HepG2 (cell line): ENCODE measurements at regions not wholly inside any gene's neighbourhood (a gene's known extent, or its start where the extent isn't known, plus 50 kb on each side); places are given as distances from the start of the nearest gene placed in this dataset.

Source experiments
- ELF1 ChIP-seq: sonication (generic); formaldehyde crosslinking; IDR thresholded peaks from 2 replicates; pipeline ENCODE4 v1.4.0; 2020; ENCODE audit warnings: missing genetic modification reagents
- HHEX ChIP-seq: IDR thresholded peaks from 2 replicates; pipeline ENCODE4 v1.6.1; 2016; ENCODE audit warnings: control low read depth
- IRF2 ChIP-seq: IDR thresholded peaks from 2 replicates; pipeline ENCODE4 v1.6.1; 2018; ENCODE audit warnings: missing genetic modification reagents, missing compliant biosample characterization
- KDM3A ChIP-seq: IDR thresholded peaks from 2 replicates; pipeline ENCODE4 v1.6.1; 2018; ENCODE audit warnings: low read depth, missing compliant biosample characterization
- KLF9 ChIP-seq: IDR thresholded peaks from 2 replicates; pipeline ENCODE4 v1.6.1; 2016; ENCODE audit warnings: low read depth
- MATR3 ChIP-seq: sonication (generic); formaldehyde crosslinking; IDR thresholded peaks from 2 replicates; pipeline ENCODE4 v1.4.0; 2020; ENCODE audit warnings: missing genetic modification reagents
- MEF2D ChIP-seq: sonication (generic); formaldehyde crosslinking; IDR thresholded peaks from 2 replicates; pipeline ENCODE4 v1.5.1; 2020; ENCODE audit warnings: mild to moderate bottlenecking, missing genetic modification reagents
- MXD4 ChIP-seq: IDR thresholded peaks from 2 replicates; pipeline ENCODE4 v1.6.1; 2016; ENCODE audit warnings: mild to moderate bottlenecking, missing biosample characterization, missing genetic modification reagents
- STAG1 ChIP-seq: sonication (generic); formaldehyde crosslinking; IDR thresholded peaks from 2 replicates; pipeline ENCODE4 v1.4.0; 2020; ENCODE audit warnings: missing genetic modification reagents
- ZBTB42 ChIP-seq: sonication (generic); formaldehyde crosslinking; IDR thresholded peaks from 2 replicates; pipeline ENCODE4 v1.5.0; 2020; ENCODE audit warnings: mild to moderate bottlenecking, missing genetic modification reagents
- ZNF124 ChIP-seq: sonication (generic); formaldehyde crosslinking; IDR thresholded peaks from 2 replicates; pipeline ENCODE4 v1.4.0; 2020; ENCODE audit warnings: missing genetic modification reagents
- ZNF180 ChIP-seq: sonication (generic); formaldehyde crosslinking; IDR thresholded peaks from 2 replicates; pipeline ENCODE4 v1.4.0; 2020; ENCODE audit warnings: low read depth, missing genetic modification reagents, borderline replicate concordance
- ZNF280D ChIP-seq: sonication (generic); formaldehyde crosslinking; IDR thresholded peaks from 2 replicates; pipeline ENCODE4 v1.5.1; 2020; ENCODE audit warnings: mild to moderate bottlenecking, missing genetic modification reagents
- ZNF3 ChIP-seq: IDR thresholded peaks from 2 replicates; pipeline ENCODE4 v1.7.0; 2017; ENCODE audit warnings: inconsistent platforms
- ZNF510 ChIP-seq: sonication (generic); formaldehyde crosslinking; IDR thresholded peaks from 2 replicates; pipeline ENCODE4 v1.4.0; 2020; ENCODE audit warnings: low read depth, mild to moderate bottlenecking, missing genetic modification reagents
- ZNF569 ChIP-seq: sonication (generic); formaldehyde crosslinking; IDR thresholded peaks from 2 replicates; pipeline ENCODE4 v1.5.0; 2020; ENCODE audit warnings: mild to moderate bottlenecking, missing genetic modification reagents, moderate library complexity, borderline replicate concordance
- ZNF773 ChIP-seq: sonication (generic); formaldehyde crosslinking; IDR thresholded peaks from 2 replicates; pipeline ENCODE4 v1.4.0; 2020; ENCODE audit warnings: missing genetic modification reagents, borderline replicate concordance
- TF ChIP-seq, protein P1 (sequence below): sonication (generic); formaldehyde crosslinking; IDR thresholded peaks from 2 replicates; pipeline ENCODE4 v1.4.0; 2020; ENCODE audit warnings: missing genetic modification reagents
- TF ChIP-seq, protein P2 (sequence below): sonication (generic); formaldehyde crosslinking; IDR thresholded peaks from 2 replicates; pipeline ENCODE4 v1.4.0; 2020; ENCODE audit warnings: low read depth, missing genetic modification reagents
- TF ChIP-seq, protein P3 (sequence below): sonication (generic); formaldehyde crosslinking; IDR thresholded peaks from 2 replicates; pipeline ENCODE4 v1.8.1; 2023; ENCODE audit warnings: missing genetic modification reagents, mild to moderate bottlenecking, borderline replicate concordance
- TF ChIP-seq, protein P4 (sequence below): sonication (generic); formaldehyde crosslinking; IDR thresholded peaks from 2 replicates; pipeline ENCODE4 v1.4.0; 2020; ENCODE audit warnings: mild to moderate bottlenecking, missing genetic modification reagents

GRCh38 chr5:96199713-96200183 lies 233.3 kb downstream of the PCSK1 start (continued):
- TF ChIP-seq ZNF280D (CRISPR knock-in tag) (no peak), MATR3 (CRISPR knock-in tag) (no peak), IRF2 (CRISPR knock-in tag) (0 out of 2 replicates have a peak, but pooled peaks have one; percentile 20), ZNF180 (CRISPR knock-in tag) (no peak), ELF1 (no peak), MEF2D (CRISPR knock-in tag) (no peak), ZNF773 (no peak), ZNF510 (CRISPR knock-in tag) (no peak), MXD4 (CRISPR knock-in tag) (no peak), STAG1 (no peak; the same call in 1 of the 2 replicates), ZNF3 (CRISPR knock-in tag) (no peak), HHEX (CRISPR knock-in tag) (no peak), KLF9 (CRISPR knock-in tag) (no peak), ZNF124 (CRISPR knock-in tag) (no peak; the same call in 1 of the 2 replicates), ZBTB42 (CRISPR knock-in tag) (no peak), KDM3A (no peak), ZNF569 (CRISPR knock-in tag) (no peak)
- TF ChIP-seq, protein P1, sequence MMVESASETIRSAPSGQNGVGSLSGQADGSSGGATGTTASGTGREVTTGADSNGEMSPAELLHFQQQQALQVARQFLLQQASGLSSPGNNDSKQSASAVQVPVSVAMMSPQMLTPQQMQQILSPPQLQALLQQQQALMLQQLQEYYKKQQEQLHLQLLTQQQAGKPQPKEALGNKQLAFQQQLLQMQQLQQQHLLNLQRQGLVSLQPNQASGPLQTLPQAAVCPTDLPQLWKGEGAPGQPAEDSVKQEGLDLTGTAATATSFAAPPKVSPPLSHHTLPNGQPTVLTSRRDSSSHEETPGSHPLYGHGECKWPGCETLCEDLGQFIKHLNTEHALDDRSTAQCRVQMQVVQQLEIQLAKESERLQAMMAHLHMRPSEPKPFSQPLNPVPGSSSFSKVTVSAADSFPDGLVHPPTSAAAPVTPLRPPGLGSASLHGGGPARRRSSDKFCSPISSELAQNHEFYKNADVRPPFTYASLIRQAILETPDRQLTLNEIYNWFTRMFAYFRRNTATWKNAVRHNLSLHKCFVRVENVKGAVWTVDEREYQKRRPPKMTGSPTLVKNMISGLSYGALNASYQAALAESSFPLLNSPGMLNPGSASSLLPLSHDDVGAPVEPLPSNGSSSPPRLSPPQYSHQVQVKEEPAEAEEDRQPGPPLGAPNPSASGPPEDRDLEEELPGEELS (CRISPR knock-in tag): peak; percentile 46
- TF ChIP-seq, protein P2, sequence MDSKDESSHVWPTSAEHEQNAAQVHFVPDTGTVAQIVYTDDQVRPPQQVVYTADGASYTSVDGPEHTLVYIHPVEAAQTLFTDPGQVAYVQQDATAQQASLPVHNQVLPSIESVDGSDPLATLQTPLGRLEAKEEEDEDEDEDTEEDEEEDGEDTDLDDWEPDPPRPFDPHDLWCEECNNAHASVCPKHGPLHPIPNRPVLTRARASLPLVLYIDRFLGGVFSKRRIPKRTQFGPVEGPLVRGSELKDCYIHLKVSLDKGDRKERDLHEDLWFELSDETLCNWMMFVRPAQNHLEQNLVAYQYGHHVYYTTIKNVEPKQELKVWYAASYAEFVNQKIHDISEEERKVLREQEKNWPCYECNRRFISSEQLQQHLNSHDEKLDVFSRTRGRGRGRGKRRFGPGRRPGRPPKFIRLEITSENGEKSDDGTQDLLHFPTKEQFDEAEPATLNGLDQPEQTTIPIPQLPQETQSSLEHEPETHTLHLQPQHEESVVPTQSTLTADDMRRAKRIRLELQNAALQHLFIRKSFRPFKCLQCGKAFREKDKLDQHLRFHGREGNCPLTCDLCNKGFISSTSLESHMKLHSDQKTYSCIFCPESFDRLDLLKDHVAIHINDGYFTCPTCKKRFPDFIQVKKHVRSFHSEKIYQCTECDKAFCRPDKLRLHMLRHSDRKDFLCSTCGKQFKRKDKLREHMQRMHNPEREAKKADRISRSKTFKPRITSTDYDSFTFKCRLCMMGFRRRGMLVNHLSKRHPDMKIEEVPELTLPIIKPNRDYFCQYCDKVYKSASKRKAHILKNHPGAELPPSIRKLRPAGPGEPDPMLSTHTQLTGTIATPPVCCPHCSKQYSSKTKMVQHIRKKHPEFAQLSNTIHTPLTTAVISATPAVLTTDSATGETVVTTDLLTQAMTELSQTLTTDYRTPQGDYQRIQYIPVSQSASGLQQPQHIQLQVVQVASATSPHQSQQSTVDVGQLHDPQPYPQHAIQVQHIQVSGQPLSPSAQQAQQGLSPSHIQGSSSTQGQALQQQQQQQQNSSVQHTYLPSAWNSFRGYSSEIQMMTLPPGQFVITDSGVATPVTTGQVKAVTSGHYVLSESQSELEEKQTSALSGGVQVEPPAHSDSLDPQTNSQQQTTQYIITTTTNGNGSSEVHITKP (CRISPR knock-in tag): no peak
- TF ChIP-seq, protein P3, sequence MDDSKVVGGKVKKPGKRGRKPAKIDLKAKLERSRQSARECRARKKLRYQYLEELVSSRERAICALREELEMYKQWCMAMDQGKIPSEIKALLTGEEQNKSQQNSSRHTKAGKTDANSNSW: no peak
- TF ChIP-seq, protein P4, sequence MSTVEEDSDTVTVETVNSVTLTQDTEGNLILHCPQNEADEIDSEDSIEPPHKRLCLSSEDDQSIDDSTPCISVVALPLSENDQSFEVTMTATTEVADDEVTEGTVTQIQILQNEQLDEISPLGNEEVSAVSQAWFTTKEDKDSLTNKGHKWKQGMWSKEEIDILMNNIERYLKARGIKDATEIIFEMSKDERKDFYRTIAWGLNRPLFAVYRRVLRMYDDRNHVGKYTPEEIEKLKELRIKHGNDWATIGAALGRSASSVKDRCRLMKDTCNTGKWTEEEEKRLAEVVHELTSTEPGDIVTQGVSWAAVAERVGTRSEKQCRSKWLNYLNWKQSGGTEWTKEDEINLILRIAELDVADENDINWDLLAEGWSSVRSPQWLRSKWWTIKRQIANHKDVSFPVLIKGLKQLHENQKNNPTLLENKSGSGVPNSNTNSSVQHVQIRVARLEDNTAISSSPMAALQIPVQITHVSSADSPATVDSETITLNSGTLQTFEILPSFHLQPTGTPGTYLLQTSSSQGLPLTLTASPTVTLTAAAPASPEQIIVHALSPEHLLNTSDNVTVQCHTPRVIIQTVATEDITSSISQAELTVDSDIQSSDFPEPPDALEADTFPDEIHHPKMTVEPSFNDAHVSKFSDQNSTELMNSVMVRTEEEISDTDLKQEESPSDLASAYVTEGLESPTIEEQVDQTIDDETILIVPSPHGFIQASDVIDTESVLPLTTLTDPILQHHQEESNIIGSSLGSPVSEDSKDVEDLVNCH (CRISPR knock-in tag): no peak
